ENCODE measurements at regions not wholly inside any gene's neighbourhood (a gene's known extent, or its start where the extent isn't known, plus 50 kb on each side); places are given as distances from the start of the nearest gene placed in this dataset.

- TF ChIP-seq EZH2 (IDR thresholded peaks at IDR 0.05; ENCODE audit: low read depth) (no peak), CTCF (conservative IDR thresholded peaks at IDR 0.05) (no peak)
- no peaks in the 10 kb centered on the region; the same call in 1 of the 2 replicates for H3K9me3 ChIP-seq (ENCODE audit: insufficient read depth, low read depth)
- no peaks in the 10 kb centered on the region for H3K9me2 ChIP-seq (ENCODE audit: insufficient read depth)
- BruUV-seq (replicated peaks), result no TSS peak
- H3K4me3 ChIP-seq, result no peak overlapping the region
- no peaks in the 10 kb centered on the region for H3K4me1 ChIP-seq (replicated peaks; ENCODE audit: insufficient read depth)
- no peaks in the 10 kb centered on the region for H4K20me1 ChIP-seq (ENCODE audit: insufficient read depth)
- no peaks in the 10 kb centered on the region for H3K36me3 ChIP-seq (ENCODE audit: low read depth)
- no peak overlapping the region for H3K27ac ChIP-seq
- intact Hi-C loops (cut with micrococcal nuclease; ENCODE audit: unreplicated experiment), result no loop called here
- ChIA-PET CTCF (no interaction called here), POLR2A (ENCODE audit: unreplicated experiment) (interaction anchor here (0.7 kb wide), 1 partner anchor 952 kb away, joined by 3 read pairs; no protein-coding TSS in a partner anchor)
- no peaks in the 10 kb centered on the region for H3K79me2 ChIP-seq (ENCODE audit: low read depth)
- H3K27me3 ChIP-seq (ENCODE audit: insufficient read depth, low read depth), result no peaks in the 10 kb centered on the region
- DNase-seq, result no peak
- H2AFZ ChIP-seq, result no peak overlapping the region
- no peaks in the 10 kb centered on the region for H3F3A ChIP-seq (ENCODE audit: insufficient read depth, low read depth)
- H3K4me2 ChIP-seq, result no peak overlapping the region
These were observed 148.8 kb upstream of the NBEA start for GRCh38 chr13:34793301-34793700.

DNA sequence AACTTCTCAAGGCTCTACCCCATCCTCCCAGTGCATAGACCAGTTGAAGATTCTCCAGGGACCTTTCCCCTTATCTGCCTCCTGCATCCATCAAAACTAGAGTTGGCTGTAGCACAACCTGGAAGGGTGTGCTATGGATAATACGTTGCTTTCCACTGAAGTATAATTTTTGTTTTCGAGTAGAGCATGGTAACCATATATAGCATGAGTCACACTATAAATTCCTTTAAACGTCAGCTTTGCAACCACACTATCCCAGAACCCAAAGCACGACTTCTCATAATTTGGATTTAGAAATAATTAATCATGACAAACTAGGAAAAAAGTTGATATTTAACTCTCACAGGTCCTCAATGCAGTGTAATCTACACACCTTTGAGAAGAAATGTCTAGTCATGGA, 138.3 kb upstream of the NBEA start:
- no peaks in the 10 kb centered on the region for H3K9me3 ChIP-seq (ENCODE audit: insufficient read depth, low read depth)
- no peaks in the 10 kb centered on the region for H3K9me2 ChIP-seq (ENCODE audit: insufficient read depth)
- TF ChIP-seq EZH2 (IDR thresholded peaks at IDR 0.05; ENCODE audit: low read depth) (no peak), CTCF (conservative IDR thresholded peaks at IDR 0.05) (no peak)
- H3K79me2 ChIP-seq (ENCODE audit: low read depth), result no peaks in the 10 kb centered on the region
- H3K36me3 ChIP-seq (ENCODE audit: low read depth), result no peaks in the 10 kb centered on the region
- no peak overlapping the region for H3K4me2 ChIP-seq
- no peak overlapping the region for H2AFZ ChIP-seq
- DNase-seq, result no peak
- intact Hi-C loops (cut with micrococcal nuclease; ENCODE audit: unreplicated experiment), result no loop called here
- BruUV-seq (replicated peaks), result no TSS peak
- H3F3A ChIP-seq (ENCODE audit: insufficient read depth, low read depth), result no peaks in the 10 kb centered on the region
- CTCF ChIA-PET, result no interaction called here
- H3K4me1 ChIP-seq (replicated peaks; ENCODE audit: insufficient read depth), result peaks cover 7% of the 10 kb centered on the region; the same call in 1 of the 2 replicates
- no peak overlapping the region for H3K27ac ChIP-seq
- no peaks in the 10 kb centered on the region for H3K27me3 ChIP-seq (ENCODE audit: insufficient read depth, low read depth)
- no peak overlapping the region for H3K4me3 ChIP-seq
- POLR2A ChIA-PET (ENCODE audit: unreplicated experiment), result interaction anchor here (0.7 kb wide), 1 partner anchor 509 kb away, joined by 4 read pairs; no protein-coding TSS in a partner anchor
- no peaks in the 10 kb centered on the region for H4K20me1 ChIP-seq (ENCODE audit: insufficient read depth)

DNA sequence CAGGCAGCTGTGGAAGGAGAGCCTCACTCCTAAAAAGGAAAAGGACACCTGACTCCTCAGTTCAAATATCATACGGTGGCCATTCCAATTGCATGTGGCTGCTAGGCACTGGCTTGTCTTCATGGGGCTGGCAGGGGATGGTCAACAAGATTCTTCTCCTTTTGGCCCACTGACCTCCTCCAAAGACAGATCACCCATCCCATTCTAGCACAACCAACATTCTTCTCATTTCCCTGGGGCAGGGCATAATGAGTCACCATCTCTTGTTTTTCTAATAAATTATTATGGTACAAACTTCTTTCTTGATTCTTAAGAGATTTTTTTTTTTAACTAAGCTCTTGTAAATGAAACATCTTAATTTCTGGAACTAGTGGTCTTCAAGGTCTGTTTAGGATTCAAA, 136.7 kb upstream of the NBEA start:
- Histone ChIP-seq H3F3A (ENCODE audit: insufficient read depth, low read depth) (no peaks in the 10 kb centered on the region), H3K9me2 (ENCODE audit: insufficient read depth) (no peaks in the 10 kb centered on the region), H3K27me3 (ENCODE audit: insufficient read depth, low read depth) (no peaks in the 10 kb centered on the region), H3K4me1 (replicated peaks; ENCODE audit: insufficient read depth) (peaks cover 7% of the 10 kb centered on the region; the same call in 1 of the 2 replicates), H3K4me2 (no peak overlapping the region), H2AFZ (no peak overlapping the region), H3K9me3 (ENCODE audit: insufficient read depth, low read depth) (no peaks in the 10 kb centered on the region), H3K79me2 (ENCODE audit: low read depth) (no peaks in the 10 kb centered on the region), H3K36me3 (ENCODE audit: low read depth) (no peaks in the 10 kb centered on the region), H3K27ac (no peak overlapping the region), H4K20me1 (ENCODE audit: insufficient read depth) (no peaks in the 10 kb centered on the region), H3K4me3 (no peak overlapping the region)
- BruUV-seq (replicated peaks), result no TSS peak
- no peak for DNase-seq
- intact Hi-C loops (cut with micrococcal nuclease; ENCODE audit: unreplicated experiment), result no loop called here
- TF ChIP-seq CTCF (conservative IDR thresholded peaks at IDR 0.05) (no peak), EZH2 (IDR thresholded peaks at IDR 0.05; ENCODE audit: low read depth) (no peak)
- POLR2A ChIA-PET (ENCODE audit: unreplicated experiment), result no interaction called here
- CTCF ChIA-PET, result no interaction called here
